Keratinocyte (primary cell): ENCODE measurements at regions not wholly inside any gene's neighbourhood (a gene's known extent, or its start where the extent isn't known, plus 50 kb on each side); places are given as distances from the start of the nearest gene placed in this dataset.

Experiments used
- DNase-seq: peaks from one replicate; pipeline ENCODE4 v3.0.0-alpha.2; 2011; ENCODE audit warnings: low read depth, missing footprints, low spot score
- FAIRE-seq: peaks from 2 replicates; lab custom pipeline; 2011; peaks lifted over from hg19 to GRCh38; lab: Jason Lieb, UNC
- H2AFZ ChIP-seq: 2 replicates; pipeline ENCODE4 v1.6.0; 2012; ENCODE audit warnings: low read length, control low read depth, inconsistent platforms; ENCODE audit not compliant: control insufficient read depth
- H3K27ac ChIP-seq: 2 replicates; pipeline ENCODE4 v1.5.1; 2011; ENCODE audit warnings: low read length; ENCODE audit not compliant: control insufficient read depth, insufficient read depth
- H3K27me3 ChIP-seq: 3 replicates; pipeline ENCODE4 v1.6.0; 2011; ENCODE audit warnings: low read length; ENCODE audit not compliant: control insufficient read depth, insufficient read depth; ENCODE audit errors: extremely low read depth
- H3K36me3 ChIP-seq, 2 experiments: 2 replicates in 1 of 2; 3 replicates in 1 of 2; pipeline ENCODE4 v1.5.1; 2011; ENCODE audit warnings: low read length in 2 of 2, mild to moderate bottlenecking in 1 of 2; ENCODE audit not compliant: control insufficient read depth in 2 of 2, insufficient read depth in 2 of 2; ENCODE audit errors: extremely low read depth in 1 of 2
- H3K4me1 ChIP-seq: 3 replicates; pipeline ENCODE4 v1.5.1; 2011; ENCODE audit warnings: low read length; ENCODE audit not compliant: control insufficient read depth, insufficient read depth; ENCODE audit errors: extremely low read depth
- H3K4me2 ChIP-seq: 3 replicates; pipeline ENCODE4 v1.6.0; 2011; ENCODE audit warnings: low read depth, low read length; ENCODE audit not compliant: control insufficient read depth, insufficient read depth; ENCODE audit errors: extremely low read depth
- H3K4me3 ChIP-seq, 3 experiments: fragments of 200-600 bp in 1 of 3; sonication (generic) in 1 of 3; 2 replicates in 2 of 3; 3 replicates in 1 of 3; pipeline ENCODE4 v1.5.1; 2011 to 2016; ENCODE audit warnings: low read length in 3 of 3, mild to moderate bottlenecking in 3 of 3, control low read depth in 2 of 3, inconsistent platforms in 1 of 3, low read depth in 1 of 3, mixed read lengths in 1 of 3, mixed run types in 1 of 3, moderate library complexity in 1 of 3; ENCODE audit not compliant: control insufficient read depth in 2 of 3, insufficient read depth in 2 of 3; ENCODE audit errors: extremely low read depth in 1 of 3
- H3K79me2 ChIP-seq: 2 replicates; pipeline ENCODE4 v1.6.0; 2012; ENCODE audit warnings: low read length; ENCODE audit not compliant: control insufficient read depth, insufficient read depth
- H3K9ac ChIP-seq: 3 replicates; pipeline ENCODE4 v1.6.0; 2011; ENCODE audit warnings: low read length; ENCODE audit not compliant: control insufficient read depth, insufficient read depth; ENCODE audit errors: extremely low read depth
- H3K9me1 ChIP-seq: 3 replicates; pipeline ENCODE4 v1.6.0; 2011; ENCODE audit warnings: low read length; ENCODE audit not compliant: control insufficient read depth, insufficient read depth; ENCODE audit errors: extremely low read depth
- H3K9me3 ChIP-seq: 2 replicates; pipeline ENCODE4 v1.5.1; 2012; ENCODE audit warnings: low read depth, low read length; ENCODE audit not compliant: control insufficient read depth
- H4K20me1 ChIP-seq: 3 replicates; pipeline ENCODE4 v1.6.0; 2011; ENCODE audit warnings: low read length; ENCODE audit not compliant: control insufficient read depth, insufficient read depth; ENCODE audit errors: extremely low read depth
- EZH2 ChIP-seq: IDR thresholded peaks from one replicate; pipeline ENCODE4 v1.6.1; 2012; ENCODE audit warnings: inconsistent platforms, mild to moderate bottlenecking, low read length, moderate library complexity
- dilution Hi-C: fragments of 300-500 bp; cut with MboI; formaldehyde crosslinking; loops from one replicate; pipeline ENCODE4 v1.7.0; 2020; ENCODE audit warnings: low sequenced_read_pairs; ENCODE audit not compliant: extremely low pct_ligation_motif_present
- TF ChIP-seq, protein P1 (sequence below), 3 experiments: IDR thresholded peaks in 1 of 3; conservative IDR thresholded peaks in 1 of 3; optimal IDR thresholded peaks in 1 of 3; 2 replicates in 2 of 3; 3 replicates in 1 of 3; pipeline versions ENCODE3 to v1.5.1; 2011; ENCODE audit warnings: low read length in 3 of 3, mild to moderate bottlenecking in 3 of 3, moderate library complexity in 2 of 3, control low read depth in 1 of 3, inconsistent platforms in 1 of 3; ENCODE audit not compliant: insufficient read depth in 2 of 3; ENCODE audit errors: extremely low read depth in 1 of 3

DNA sequence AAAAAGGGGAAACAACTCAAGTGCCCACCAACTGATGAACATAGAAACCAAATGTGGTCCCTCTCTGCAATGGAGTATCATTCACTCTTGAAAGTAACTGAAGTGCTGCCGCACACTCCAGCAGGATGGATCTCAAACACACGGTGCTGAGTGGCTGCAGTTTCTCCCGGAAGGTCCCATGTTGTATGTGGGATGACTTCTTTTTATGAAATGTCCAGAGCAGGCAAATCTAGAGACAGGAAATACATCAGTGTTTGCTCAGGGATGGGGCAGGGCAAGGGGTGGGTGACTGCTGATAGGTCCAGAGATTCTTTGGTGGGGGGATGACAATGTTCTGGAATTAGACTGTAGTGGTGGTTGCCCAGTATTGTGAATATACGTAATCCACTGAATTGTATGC is 89.9 kb upstream of the ADAMTS2 start:
- no peaks in the 10 kb centered on the region for H3K4me1 ChIP-seq
- dilution Hi-C loops, result no loop called here
- no peaks in the 10 kb centered on the region for H4K20me1 ChIP-seq
- H3K27ac ChIP-seq, result no peak overlapping the region
- no peak overlapping the region for H3K4me3 ChIP-seq
- H2AFZ ChIP-seq, result no peak overlapping the region
- DNase-seq (no peak), FAIRE-seq (no peak)
- H3K79me2 ChIP-seq, result no peaks in the 10 kb centered on the region
- TF ChIP-seq, protein P1, sequence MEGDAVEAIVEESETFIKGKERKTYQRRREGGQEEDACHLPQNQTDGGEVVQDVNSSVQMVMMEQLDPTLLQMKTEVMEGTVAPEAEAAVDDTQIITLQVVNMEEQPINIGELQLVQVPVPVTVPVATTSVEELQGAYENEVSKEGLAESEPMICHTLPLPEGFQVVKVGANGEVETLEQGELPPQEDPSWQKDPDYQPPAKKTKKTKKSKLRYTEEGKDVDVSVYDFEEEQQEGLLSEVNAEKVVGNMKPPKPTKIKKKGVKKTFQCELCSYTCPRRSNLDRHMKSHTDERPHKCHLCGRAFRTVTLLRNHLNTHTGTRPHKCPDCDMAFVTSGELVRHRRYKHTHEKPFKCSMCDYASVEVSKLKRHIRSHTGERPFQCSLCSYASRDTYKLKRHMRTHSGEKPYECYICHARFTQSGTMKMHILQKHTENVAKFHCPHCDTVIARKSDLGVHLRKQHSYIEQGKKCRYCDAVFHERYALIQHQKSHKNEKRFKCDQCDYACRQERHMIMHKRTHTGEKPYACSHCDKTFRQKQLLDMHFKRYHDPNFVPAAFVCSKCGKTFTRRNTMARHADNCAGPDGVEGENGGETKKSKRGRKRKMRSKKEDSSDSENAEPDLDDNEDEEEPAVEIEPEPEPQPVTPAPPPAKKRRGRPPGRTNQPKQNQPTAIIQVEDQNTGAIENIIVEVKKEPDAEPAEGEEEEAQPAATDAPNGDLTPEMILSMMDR (optimal IDR thresholded peaks at IDR 0.05 in 1 of 3, IDR thresholded peaks at IDR 0.05 in 1 of 3, conservative IDR thresholded peaks at IDR 0.05 in 1 of 3; ENCODE audit: extremely low read depth in 1 of 3, insufficient read depth in 2 of 3, low read length in 3 of 3), result no peak
- no peak for TF ChIP-seq EZH2
- H3K4me2 ChIP-seq, result no peak overlapping the region
- no peaks in the 10 kb centered on the region for H3K9me1 ChIP-seq
- no peaks in the 10 kb centered on the region for H3K36me3 ChIP-seq
- H3K9me3 ChIP-seq, result peaks cover 7% of the 10 kb centered on the region
- no peaks in the 10 kb centered on the region for H3K27me3 ChIP-seq
- no peak overlapping the region for H3K9ac ChIP-seq

DNA sequence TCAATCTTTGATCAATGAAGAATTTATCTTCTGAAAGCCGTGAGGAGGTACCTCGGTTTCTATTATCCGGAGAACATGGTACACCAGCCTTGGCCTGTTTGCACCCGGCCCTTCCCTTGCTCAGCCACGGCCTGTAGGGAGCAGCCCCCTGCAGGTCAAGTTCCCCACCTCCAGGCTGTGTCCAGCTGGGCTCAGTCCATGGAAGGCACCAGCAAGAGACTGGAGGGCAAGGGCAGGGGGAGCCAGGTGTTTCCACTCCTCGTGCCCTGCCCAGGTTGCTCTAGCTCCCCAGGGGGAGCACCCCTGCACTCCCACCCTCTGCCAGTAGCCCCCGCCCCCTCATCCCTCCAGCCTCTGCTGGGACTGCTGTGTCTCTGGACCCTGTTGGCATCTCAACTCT is 87.3 kb upstream of the ADAMTS2 start:
- Histone ChIP-seq H4K20me1 (no peaks in the 10 kb centered on the region), H2AFZ (no peak overlapping the region), H3K79me2 (no peaks in the 10 kb centered on the region), H3K9me1 (no peaks in the 10 kb centered on the region), H3K27ac (no peak overlapping the region), H3K9ac (no peak overlapping the region), H3K4me1 (no peaks in the 10 kb centered on the region), H3K27me3 (no peaks in the 10 kb centered on the region), H3K4me3 (no peak overlapping the region), H3K4me2 (no peak overlapping the region), H3K9me3 (peaks cover 13% of the 10 kb centered on the region), H3K36me3 (no peaks in the 10 kb centered on the region)
- DNase-seq (no peak), FAIRE-seq (no peak)
- dilution Hi-C loops, result no loop called here
- TF ChIP-seq, protein P1 (optimal IDR thresholded peaks at IDR 0.05 in 1 of 3, IDR thresholded peaks at IDR 0.05 in 1 of 3, conservative IDR thresholded peaks at IDR 0.05 in 1 of 3; ENCODE audit: extremely low read depth in 1 of 3, insufficient read depth in 2 of 3, low read length in 3 of 3), result no peak
- no peak for TF ChIP-seq EZH2
